Breast epithelium (tissue), 4 donors: ENCODE measurements at regions not wholly inside any gene's neighbourhood (a gene's known extent, or its start where the extent isn't known, plus 50 kb on each side); places are given as distances from the start of the nearest gene placed in this dataset.

ENCODE experiments used
- DNase-seq, 2 donors: peaks; one replicate each; pipeline ENCODE4 v3.0.0-alpha.2; 2019; ENCODE audit warnings: low spot score in 2 of 2
- H3K27ac ChIP-seq, 2 donors: fragments of 200-600 bp; sonication (generic) in 1 of 2; one replicate each; pipeline ENCODE4 v1.5.1; 2016 to 2019; ENCODE audit warnings: mild to moderate bottlenecking in 1 of 2
- H3K27me3 ChIP-seq, 2 donors: fragments of 200-600 bp; sonication (generic) in 1 of 2; one replicate each; pipeline versions ENCODE4 v1.5.1 to v1.6.0; 2017 to 2019; ENCODE audit warnings: control low read depth in 1 of 2, mild to moderate bottlenecking in 1 of 2
- H3K36me3 ChIP-seq: fragments of 200-600 bp; one replicate; pipeline ENCODE4 v1.5.1; 2019
- H3K4me1 ChIP-seq, 2 donors: fragments of 200-600 bp; sonication (generic); one replicate each; pipeline ENCODE4 v1.5.1; 2016 to 2019; ENCODE audit warnings: control low read depth in 1 of 2
- H3K4me3 ChIP-seq, 3 donors: fragments of 200-600 bp; sonication (generic); 1 replicate in 2 of 3; 2 replicates in 1 of 3; pipeline ENCODE4 v1.5.1; 2016 to 2019; ENCODE audit warnings: mild to moderate bottlenecking in 3 of 3, moderate library complexity in 2 of 3
- H3K9me3 ChIP-seq, 2 donors: fragments of 200-600 bp; sonication (generic) in 1 of 2; one replicate each; pipeline ENCODE4 v1.5.1; 2016 to 2019; ENCODE audit warnings: control low read depth in 1 of 2
- CTCF ChIP-seq, 3 donors: fragments of 450-650 bp; IDR thresholded peaks; one replicate each; pipeline ENCODE4 v1.5.1; 2016 to 2017; ENCODE audit warnings: antibody characterized with exemption in 3 of 3, mild to moderate bottlenecking in 3 of 3, moderate library complexity in 3 of 3
- POLR2A ChIP-seq: fragments of 450-650 bp; IDR thresholded peaks from one replicate; pipeline ENCODE4 v1.6.1; 2016; ENCODE audit warnings: antibody characterized with exemption, mild to moderate bottlenecking, moderate library complexity
- POLR2AphosphoS5 ChIP-seq, 3 donors: sonication (generic); formaldehyde crosslinking; IDR thresholded peaks; one replicate each; pipeline ENCODE4 v1.6.1; 2017; ENCODE audit warnings: antibody characterized with exemption in 3 of 3
- intact Hi-C: fragments of 100-400 bp; cut with DNase I; formaldehyde crosslinking; loops from one replicate; pipeline ENCODE4 v1.15.1; 2023; ENCODE audit warnings: low total_unique reads

DNA sequence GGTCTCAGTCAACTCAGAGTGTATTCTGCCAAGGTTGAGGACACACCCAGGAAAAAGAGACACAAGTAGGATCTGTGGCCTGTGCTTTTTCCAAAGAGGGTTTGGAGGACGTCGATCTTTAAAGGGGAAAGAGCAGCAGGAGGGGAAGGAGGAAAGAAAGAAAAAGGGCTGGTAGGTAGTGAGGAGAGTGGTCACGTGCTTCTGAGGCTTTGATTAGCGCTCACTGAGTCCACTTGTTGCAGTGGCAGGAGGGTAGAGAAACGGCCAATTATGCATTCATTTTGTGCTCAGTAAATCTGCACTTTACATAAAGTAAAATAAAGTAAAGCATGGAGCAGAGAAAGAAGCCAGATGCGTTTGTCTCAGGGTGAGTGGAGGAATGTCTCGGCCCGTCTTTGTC lies 126.0 kb upstream of the VSTM2B start:
- Histone ChIP-seq H3K27ac (no peak overlapping the region), H3K36me3 (no peaks in the 10 kb centered on the region), H3K9me3 (no peaks in the 10 kb centered on the region), H3K27me3 (peaks cover 0 to 19% of the 10 kb centered on the region in 2 donors), H3K4me1 (no peaks in the 10 kb centered on the region), H3K4me3 (no peak overlapping the region)
- no peak for DNase-seq
- no peak for TF ChIP-seq POLR2A
- TF ChIP-seq POLR2AphosphoS5 (IDR thresholded peaks at IDR 0.05): no peak
- no peak for TF ChIP-seq CTCF (IDR thresholded peaks at IDR 0.05)
- intact Hi-C loops: no loop called here

- DNase-seq: no peak
- intact Hi-C loops: no loop called here
- no peaks in the 10 kb centered on the region for H3K36me3 ChIP-seq
- no peaks in the 10 kb centered on the region for H3K9me3 ChIP-seq
- TF ChIP-seq POLR2AphosphoS5 (IDR thresholded peaks at IDR 0.05) (no peak), CTCF (IDR thresholded peaks at IDR 0.05) (no peak), POLR2A (no peak)
- H3K27ac ChIP-seq: no peak overlapping the region
- H3K4me3 ChIP-seq: no peak overlapping the region
- peaks cover 0 to 15% of the 10 kb centered on the region in 2 donors for H3K27me3 ChIP-seq
- H3K4me1 ChIP-seq: no peaks in the 10 kb centered on the region
Observed at GRCh38 chr19:29400917-29401711, 124.7 kb upstream of the VSTM2B start.

- H3K9me3 ChIP-seq: no peaks in the 10 kb centered on the region
- TF ChIP-seq POLR2A: no peak
- no peak for TF ChIP-seq CTCF (IDR thresholded peaks at IDR 0.05)
- no peak for TF ChIP-seq POLR2AphosphoS5 (IDR thresholded peaks at IDR 0.05)
- no peak overlapping the region for H3K27ac ChIP-seq
- no peaks in the 10 kb centered on the region for H3K36me3 ChIP-seq
- H3K4me3 ChIP-seq: no peak overlapping the region
- no peak for DNase-seq
- no peaks in the 10 kb centered on the region for H3K4me1 ChIP-seq
- intact Hi-C loops: no loop called here
- H3K27me3 ChIP-seq: peaks cover 0 to 15% of the 10 kb centered on the region in 2 donors
Observed at GRCh38 chr19:29401712-29402421, 123.9 kb upstream of the VSTM2B start.

DNA sequence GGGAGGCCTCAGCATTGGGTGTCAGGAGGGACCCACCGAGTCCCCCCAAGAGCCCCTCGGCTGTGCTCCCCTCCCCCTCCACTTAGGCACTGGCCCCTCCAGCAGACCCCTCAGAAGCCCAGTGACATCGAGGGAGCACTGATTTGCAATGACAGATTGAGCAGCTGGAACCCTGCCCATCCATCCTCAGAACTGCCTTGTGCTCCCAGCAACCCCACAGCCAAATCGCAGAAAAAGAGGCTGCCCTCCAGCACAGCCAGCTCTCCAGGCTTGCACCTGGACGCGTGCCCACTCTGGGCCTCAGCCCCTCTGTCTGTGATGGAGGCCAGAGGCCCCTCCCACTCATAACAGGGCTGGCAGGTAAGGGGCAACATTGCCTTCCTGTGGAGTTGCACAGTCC lies 123.2 kb upstream of the VSTM2B start:
- intact Hi-C loops: no loop called here
- H3K27me3 ChIP-seq: peaks cover 0 to 15% of the 10 kb centered on the region in 2 donors
- TF ChIP-seq POLR2AphosphoS5 (IDR thresholded peaks at IDR 0.05) (no peak), POLR2A (no peak), CTCF (IDR thresholded peaks at IDR 0.05) (no peak)
- no peaks in the 10 kb centered on the region for H3K36me3 ChIP-seq
- H3K9me3 ChIP-seq: no peaks in the 10 kb centered on the region
- no peaks in the 10 kb centered on the region for H3K4me1 ChIP-seq
- DNase-seq: no peak
- H3K4me3 ChIP-seq: no peak overlapping the region
- H3K27ac ChIP-seq: no peak overlapping the region

GRCh38 chr19:29404015-29404414 lies 121.8 kb upstream of the VSTM2B start:
- Histone ChIP-seq H3K4me1 (no peaks in the 10 kb centered on the region), H3K9me3 (no peaks in the 10 kb centered on the region), H3K27ac (no peak overlapping the region), H3K4me3 (no peak overlapping the region), H3K27me3 (peaks cover 0 to 19% of the 10 kb centered on the region in 2 donors), H3K36me3 (no peaks in the 10 kb centered on the region)
- intact Hi-C loops: no loop called here
- no peak for DNase-seq
- TF ChIP-seq POLR2A (no peak), POLR2AphosphoS5 (IDR thresholded peaks at IDR 0.05) (no peak), CTCF (IDR thresholded peaks at IDR 0.05) (no peak)
